GM19351 (cell line): ENCODE measurements at regions not wholly inside any gene's neighbourhood (a gene's known extent, or its start where the extent isn't known, plus 50 kb on each side); places are given as distances from the start of the nearest gene placed in this dataset.

ENCODE experiments used
- ATAC-seq: cut with Tn5 transposase; IDR thresholded peaks from one replicate; pipeline ENCODE4 v1.9.1; 2021; ENCODE audit warnings: mild to moderate bottlenecking, moderate library complexity; ENCODE audit not compliant: unreplicated experiment

- ATAC-seq: no peak
Measured at GRCh38 chr2:215668378-215668775, 232.5 kb upstream of the FN1 start.

GRCh38 chr2:215667585-215668377, 231.9 kb upstream of the FN1 start:
- ATAC-seq: no peak

- peak; percentile 83 for ATAC-seq
Measured at GRCh38 chr2:215664847-215665525, 229.1 kb upstream of the FN1 start.

GRCh38 chr2:215662715-215663114, 226.8 kb upstream of the FN1 start:
- ATAC-seq: no peak

GRCh38 chr2:215660687-215661086, 224.8 kb upstream of the FN1 start:
- no peak for ATAC-seq

GRCh38 chr2:215659650-215660049, 223.8 kb upstream of the FN1 start:
- no peak for ATAC-seq

GRCh38 chr2:215658635-215659305, 222.9 kb upstream of the FN1 start:
- no peak for ATAC-seq

- ATAC-seq: no peak
Measured at GRCh38 chr2:215657844-215658243, 222.0 kb upstream of the FN1 start.

GRCh38 chr2:215654148-215654819, 218.4 kb upstream of the FN1 start:
- no peak for ATAC-seq

- ATAC-seq: no peak
Measured at GRCh38 chr2:215653344-215654030, 217.6 kb upstream of the FN1 start.

- no peak for ATAC-seq
Measured at GRCh38 chr2:215652388-215652787, 216.5 kb upstream of the FN1 start.

GRCh38 chr2:215651412-215651811, 215.5 kb upstream of the FN1 start:
- no peak for ATAC-seq

- ATAC-seq: no peak
Measured at GRCh38 chr2:215644233-215644897, 208.5 kb upstream of the FN1 start.

- no peak for ATAC-seq
Measured at GRCh38 chr2:215638687-215639086, 202.8 kb upstream of the FN1 start.

GRCh38 chr2:215637651-215638050, 201.8 kb upstream of the FN1 start:
- ATAC-seq: no peak

GRCh38 chr2:215636816-215637215, 200.9 kb upstream of the FN1 start:
- no peak for ATAC-seq

GRCh38 chr2:215635788-215636139, 199.9 kb upstream of the FN1 start:
- no peak for ATAC-seq

GRCh38 chr2:215635071-215635787, 199.4 kb upstream of the FN1 start:
- ATAC-seq: no peak

- no peak for ATAC-seq
Measured at GRCh38 chr2:215633360-215633759, 197.5 kb upstream of the FN1 start.

- ATAC-seq: no peak
Measured at GRCh38 chr2:215631696-215632095, 195.8 kb upstream of the FN1 start.
